Urothelium cell line (cell line): ENCODE measurements at regions not wholly inside any gene's neighbourhood (a gene's known extent, or its start where the extent isn't known, plus 50 kb on each side); places are given as distances from the start of the nearest gene placed in this dataset.

Experiments
- DNase-seq: peaks from one replicate; pipeline ENCODE4 v3.0.0; 2011; ENCODE audit warnings: low spot score, mixed read lengths
- FAIRE-seq: peaks from 2 replicates; lab custom pipeline; 2011; peaks lifted over from hg19 to GRCh38; lab: Jason Lieb, UNC

GRCh38 chr2:5539282-5540165 is 152.7 kb upstream of the SOX11 start:
- DNase-seq (no peak), FAIRE-seq (no peak)

DNA sequence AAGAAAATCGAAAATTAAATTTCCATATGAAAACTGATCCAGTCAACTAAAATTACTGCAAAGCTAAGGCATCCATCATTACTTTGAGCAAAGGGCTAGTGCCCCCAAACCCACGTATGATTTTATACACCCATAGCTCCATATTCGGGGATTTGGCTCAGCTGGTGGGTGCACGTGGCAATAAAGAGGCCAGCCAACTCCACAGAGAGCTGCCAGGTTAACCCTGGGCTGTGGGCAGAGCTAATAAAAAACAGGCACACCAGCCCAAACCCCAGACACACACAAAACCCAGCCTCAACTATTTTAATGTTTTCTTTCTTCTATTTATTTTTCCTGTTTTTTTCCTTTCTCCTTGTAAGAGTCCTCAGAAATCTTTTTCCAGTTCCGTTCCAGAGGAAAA is 151.3 kb upstream of the SOX11 start:
- DNase-seq = no peak

DNA sequence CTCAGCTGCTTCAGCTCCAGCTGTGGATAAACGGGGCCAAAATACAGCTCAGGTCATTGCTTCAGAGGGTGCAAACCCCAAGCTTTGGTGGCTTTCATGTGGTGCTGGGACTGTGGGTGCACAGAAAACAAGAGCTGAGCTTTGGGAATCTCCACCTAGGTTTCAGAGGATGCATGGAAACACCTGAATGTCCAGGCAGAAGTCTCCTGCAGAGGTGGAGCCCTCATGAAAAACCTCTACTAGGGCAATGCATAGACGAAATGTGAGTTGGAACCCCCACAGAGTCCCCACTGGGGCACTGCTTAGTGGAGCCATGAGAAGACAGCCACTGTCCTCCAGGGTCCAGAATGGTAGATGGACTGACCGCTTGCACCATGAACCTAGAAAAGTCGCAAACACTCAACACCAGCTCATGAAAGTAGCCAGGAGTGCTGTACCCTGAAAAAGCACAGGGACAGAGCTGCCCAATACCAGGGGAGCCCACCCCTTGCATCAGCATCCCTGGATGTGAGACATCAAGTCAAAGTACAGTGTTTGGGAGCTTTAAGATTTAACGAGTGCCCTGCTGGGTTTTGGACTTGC is 147.9 kb upstream of the SOX11 start:
- DNase-seq (no peak), FAIRE-seq (no peak)

More for the DNA sequence above, 151.3 kb upstream of the SOX11 start:
- no peak for FAIRE-seq

DNA sequence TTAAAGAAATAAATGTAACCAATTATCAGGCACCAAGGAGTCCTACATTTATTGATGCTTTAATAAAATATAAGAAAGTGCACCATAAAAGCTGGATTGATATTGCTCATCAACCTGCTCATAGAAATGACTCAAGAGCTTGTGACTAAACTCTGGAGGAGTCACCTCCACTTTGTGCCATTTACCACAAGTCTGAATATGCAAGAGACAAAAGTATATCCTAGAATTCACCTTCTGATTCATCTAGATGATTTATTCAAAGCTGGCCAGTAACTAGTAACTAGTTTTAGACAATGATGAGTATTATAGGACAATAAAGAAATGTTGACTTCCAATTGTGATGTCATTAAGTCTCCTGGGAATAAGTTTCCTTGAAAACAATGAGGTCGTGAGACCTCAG is 146.0 kb upstream of the SOX11 start:
- DNase-seq (peak; percentile 30), FAIRE-seq (no peak)

DNA sequence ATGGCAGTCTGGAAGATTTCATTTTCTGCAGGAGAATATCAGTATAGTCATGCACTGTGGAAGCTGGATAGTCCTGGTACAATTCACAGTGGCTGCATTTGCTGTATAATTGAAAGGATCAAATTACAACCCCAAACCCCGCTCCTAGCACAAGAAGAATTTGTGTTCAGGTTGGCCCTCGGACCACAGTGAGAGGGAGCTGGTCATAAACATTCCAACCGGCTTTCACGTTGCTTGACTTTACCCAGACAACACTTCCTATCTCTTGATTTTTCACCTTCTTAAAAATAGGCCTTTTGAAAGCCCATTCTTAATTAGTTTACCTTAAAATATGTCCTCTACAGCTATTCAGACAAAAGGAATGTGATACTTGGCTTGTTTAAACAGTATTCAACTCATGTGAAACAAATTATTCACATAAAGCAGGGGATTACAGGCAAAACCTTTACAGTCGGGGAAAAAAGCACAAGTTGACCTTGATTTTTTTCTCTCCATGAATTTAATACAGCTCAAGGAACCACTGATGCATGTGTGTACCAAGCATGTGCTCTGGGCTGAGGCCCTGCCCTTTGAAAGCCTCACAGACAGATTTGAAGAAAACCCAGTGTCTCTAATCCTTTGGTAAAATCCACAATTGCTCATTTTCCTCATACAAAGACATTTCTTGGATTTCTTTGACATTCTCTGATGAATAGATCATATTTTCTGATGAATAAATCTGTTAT is 143.0 kb upstream of the SOX11 start:
- FAIRE-seq = no peak

GRCh38 chr2:5549771-5550170 is 142.4 kb upstream of the SOX11 start:
- DNase-seq (no peak), FAIRE-seq (no peak)

More for the DNA sequence above, 143.0 kb upstream of the SOX11 start:
- DNase-seq = peak; percentile 64

DNA sequence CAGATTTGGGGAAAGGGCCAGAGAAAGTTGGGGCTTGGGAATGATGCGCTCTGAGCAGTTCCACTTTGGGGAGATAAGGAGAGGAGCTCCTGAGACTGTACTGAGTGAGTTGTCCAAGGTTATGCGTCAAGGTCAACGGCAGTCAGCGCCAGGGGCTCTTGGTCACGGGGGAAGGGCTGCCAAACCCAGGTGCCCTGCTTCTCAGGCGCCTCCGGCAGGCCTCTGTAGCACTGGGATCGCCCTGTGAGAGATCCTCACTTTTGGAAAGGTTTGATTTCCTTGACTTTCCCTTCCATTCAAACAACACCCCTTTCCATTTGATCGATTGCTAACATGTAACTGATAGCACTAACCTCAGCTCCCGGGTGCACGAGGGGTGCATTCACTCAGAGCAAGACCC is 136.5 kb upstream of the SOX11 start:
- DNase-seq (no peak), FAIRE-seq (no peak)

DNA sequence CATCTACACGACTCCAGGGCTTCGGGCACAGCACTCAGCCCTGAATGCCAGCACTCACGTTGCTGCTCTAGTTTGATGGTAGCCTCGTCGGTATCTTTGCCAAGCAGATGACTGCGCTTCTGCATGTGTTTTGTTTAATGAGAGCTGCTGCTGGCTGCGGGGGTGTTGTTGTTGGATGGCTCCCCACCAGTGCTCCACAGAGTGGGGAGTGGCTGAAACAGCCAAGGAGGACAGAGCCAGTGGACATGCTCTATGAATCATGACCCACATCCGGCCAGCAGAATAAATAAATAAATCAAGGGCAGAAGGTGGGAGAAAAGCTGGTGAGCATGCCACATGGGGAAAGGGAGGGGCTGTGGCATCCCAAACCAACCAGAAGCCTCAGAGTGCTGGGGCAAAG is 131.2 kb upstream of the SOX11 start:
- FAIRE-seq (peak; percentile 67), DNase-seq (peak; percentile 53)

DNA sequence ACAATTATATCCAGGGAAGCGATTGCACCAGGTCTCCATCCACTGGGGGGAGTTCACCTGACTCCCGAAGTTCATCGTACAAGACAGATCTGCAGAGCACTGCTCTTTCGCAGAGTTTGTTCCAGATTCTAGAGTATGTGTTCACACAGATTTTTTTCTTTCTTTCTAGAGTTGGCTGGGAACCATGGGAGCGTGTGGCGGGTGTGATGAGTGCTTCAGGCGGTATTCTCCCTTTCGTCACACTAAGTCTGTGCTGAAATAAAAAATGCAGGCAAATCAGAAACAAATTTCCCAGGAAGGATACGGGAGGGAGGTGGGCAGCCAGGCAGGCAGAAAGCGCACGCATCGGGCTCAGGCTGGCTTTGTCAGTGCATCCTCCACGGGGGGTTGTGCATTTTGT is 129.8 kb upstream of the SOX11 start:
- FAIRE-seq (no peak), DNase-seq (no peak)

DNA sequence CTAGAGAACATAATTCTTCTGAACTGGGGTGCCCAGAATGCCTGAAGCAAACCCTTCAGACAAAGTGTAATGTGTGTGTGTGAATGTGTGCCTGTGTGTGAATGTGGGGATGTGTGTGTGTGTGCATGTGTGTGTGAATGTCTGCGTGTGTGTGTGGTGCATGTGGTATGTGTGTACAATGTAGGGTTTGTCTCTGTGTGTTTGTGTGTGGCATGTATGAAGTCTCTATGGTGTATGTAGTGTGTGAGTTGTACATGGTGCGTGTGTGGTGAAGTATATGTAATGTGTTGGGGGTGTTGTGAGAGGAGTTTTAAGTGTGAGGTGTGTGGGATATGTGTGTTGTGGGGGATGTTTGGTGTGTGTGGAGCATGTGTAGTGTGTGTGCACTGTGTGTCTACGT is 129.3 kb upstream of the SOX11 start:
- DNase-seq (no peak), FAIRE-seq (peak; percentile 91)

- no peak for DNase-seq
- FAIRE-seq = no peak
These were observed 128.8 kb upstream of the SOX11 start for GRCh38 chr2:5563411-5563810.

DNA sequence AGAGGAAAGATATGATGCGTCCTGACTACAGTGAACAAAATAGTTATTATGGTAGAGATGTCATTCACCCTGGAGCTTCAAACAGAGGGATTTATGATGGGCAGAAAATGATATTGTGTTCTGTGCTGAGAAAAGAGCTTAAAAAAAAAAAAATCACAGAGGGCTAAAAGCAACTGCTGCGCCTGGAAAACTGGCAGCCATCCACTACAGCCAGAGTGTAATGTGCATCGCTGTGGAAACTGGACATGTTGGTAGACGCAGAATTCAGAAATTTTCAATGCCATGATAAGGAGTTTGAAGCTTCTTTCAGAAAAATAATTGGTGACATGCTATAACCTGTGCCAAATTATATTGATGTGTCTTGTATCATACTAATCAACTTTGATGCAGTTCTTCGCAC is 122.9 kb upstream of the SOX11 start:
- no peak for FAIRE-seq
- no peak for DNase-seq

GRCh38 chr2:5576015-5576414 is 116.2 kb upstream of the SOX11 start:
- DNase-seq = no peak
- FAIRE-seq = no peak

- FAIRE-seq = no peak
- no peak for DNase-seq
These were observed 104.4 kb upstream of the SOX11 start for GRCh38 chr2:5587766-5588165.

GRCh38 chr2:5588601-5589000 is 103.6 kb upstream of the SOX11 start:
- FAIRE-seq (no peak), DNase-seq (no peak)

DNA sequence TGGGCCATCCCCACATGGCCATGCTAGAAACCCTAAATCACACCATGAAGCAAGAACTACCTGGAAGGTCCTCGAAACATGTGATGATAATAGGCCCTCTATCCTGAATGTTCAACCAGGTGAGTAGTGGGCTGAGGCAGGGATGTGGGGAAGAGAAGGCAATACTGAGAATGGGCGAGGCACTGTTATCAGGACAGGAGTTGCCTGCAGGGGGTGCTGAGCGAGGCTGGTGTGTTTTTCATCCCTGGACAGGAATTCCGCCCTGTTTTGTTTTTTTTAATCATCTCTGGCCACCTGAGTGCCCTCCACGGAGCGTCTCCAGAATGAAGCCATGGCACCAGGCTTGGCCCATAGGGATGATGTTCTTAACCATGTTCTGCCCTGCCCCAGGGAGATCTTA is 103.0 kb upstream of the SOX11 start:
- DNase-seq (no peak), FAIRE-seq (no peak)

DNA sequence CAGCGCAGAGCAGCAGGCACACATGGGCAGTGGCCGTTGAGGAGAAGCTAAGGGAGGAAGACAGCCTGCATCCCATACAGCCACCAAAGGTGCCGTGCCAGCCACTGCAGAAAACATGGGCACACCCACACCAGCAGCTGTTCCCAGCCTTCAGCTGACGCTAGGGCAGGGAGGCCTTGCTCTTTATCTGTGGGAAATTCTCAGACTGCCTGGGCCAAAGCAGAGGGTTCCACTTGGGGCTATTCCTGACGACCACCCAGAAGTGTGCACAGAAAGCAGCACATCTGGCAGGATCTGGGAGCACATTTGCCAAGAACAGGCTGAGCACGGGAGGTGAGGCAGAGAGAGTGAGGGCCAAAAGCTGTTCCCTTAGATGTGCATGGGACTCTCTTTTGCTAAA is 101.3 kb upstream of the SOX11 start:
- FAIRE-seq (no peak), DNase-seq (no peak)

- no peak for FAIRE-seq
- DNase-seq = no peak
These were observed 99.3 kb upstream of the SOX11 start for GRCh38 chr2:5592916-5593315.

- FAIRE-seq (no peak), DNase-seq (no peak)
These were observed 97.9 kb upstream of the SOX11 start for GRCh38 chr2:5594249-5594695.

DNA sequence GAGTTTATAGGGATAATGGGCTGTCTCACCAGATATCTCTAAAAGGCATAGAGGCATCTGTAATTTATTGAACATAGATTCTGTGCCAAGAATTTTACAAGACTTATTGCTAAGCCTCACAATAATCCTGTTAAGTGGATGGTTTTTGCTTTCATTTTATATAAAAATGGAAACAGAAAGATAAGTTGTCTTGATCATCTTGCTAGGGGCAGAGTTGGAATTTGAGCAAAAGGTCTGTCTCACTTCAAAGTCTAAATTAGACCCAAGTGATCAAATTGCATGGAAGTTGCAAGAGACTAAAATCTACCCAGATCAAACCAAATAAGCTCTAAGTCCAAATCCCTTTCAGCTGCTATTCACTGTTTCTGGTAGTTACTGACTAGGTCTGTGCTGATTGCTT is 95.3 kb upstream of the SOX11 start:
- FAIRE-seq (no peak), DNase-seq (no peak)

GRCh38 chr2:5598156-5598555 is 94.0 kb upstream of the SOX11 start:
- no peak for DNase-seq
- FAIRE-seq = no peak

DNA sequence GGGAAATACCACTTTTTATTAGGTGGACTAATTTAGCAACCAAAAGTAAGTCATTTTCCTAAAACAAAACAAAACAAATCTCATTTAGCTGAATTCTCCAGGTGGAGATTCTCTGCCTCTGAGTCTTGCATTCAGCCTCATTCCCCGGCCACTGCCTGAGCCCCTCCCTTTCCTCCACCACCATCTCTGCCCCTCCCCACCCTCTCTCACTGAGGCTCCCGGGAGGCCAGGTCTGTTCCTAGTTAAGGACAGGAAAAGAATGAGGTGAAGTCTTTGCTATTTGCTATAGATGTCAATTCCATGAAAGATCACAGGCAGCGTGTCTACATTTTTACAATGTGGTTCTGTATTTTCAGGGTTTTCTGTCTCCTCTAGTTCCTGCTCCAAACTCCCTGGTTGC is 83.0 kb upstream of the SOX11 start:
- FAIRE-seq = no peak
- DNase-seq = no peak
